Hippocampal formation (tissue), 2 donors: ENCODE measurements at regions not wholly inside any gene's neighbourhood (a gene's known extent, or its start where the extent isn't known, plus 50 kb on each side); places are given as distances from the start of the nearest gene placed in this dataset.
"Not testable (repeated sequence)": the region's sequence is repeated elsewhere in the genome, so short reads cannot be mapped to it uniquely, and the experiment has no call there.

ENCODE experiments used
- DNase-seq, 2 donors: peaks; one replicate each; lab custom pipeline; 2025; lab: John Stamatoyannopoulos, UW

GRCh38 chr12:93979189-93979588 lies 169.2 kb upstream of the PLXNC1 start:
- DNase-seq, result no peak

- peak in 1 of 2 donors; percentile 9 for DNase-seq
Observed at GRCh38 chr12:93980711-93981110, 167.7 kb upstream of the PLXNC1 start.

- DNase-seq, result no peak
Observed at GRCh38 chr12:93981411-93981810, 167.0 kb upstream of the PLXNC1 start.

- peak in 1 of 2 donors; percentile 58 for DNase-seq
Observed at GRCh38 chr12:93982771-93983315, 165.5 kb upstream of the PLXNC1 start.

GRCh38 chr12:93984005-93984404 lies 164.4 kb upstream of the PLXNC1 start:
- no peak for DNase-seq

DNA sequence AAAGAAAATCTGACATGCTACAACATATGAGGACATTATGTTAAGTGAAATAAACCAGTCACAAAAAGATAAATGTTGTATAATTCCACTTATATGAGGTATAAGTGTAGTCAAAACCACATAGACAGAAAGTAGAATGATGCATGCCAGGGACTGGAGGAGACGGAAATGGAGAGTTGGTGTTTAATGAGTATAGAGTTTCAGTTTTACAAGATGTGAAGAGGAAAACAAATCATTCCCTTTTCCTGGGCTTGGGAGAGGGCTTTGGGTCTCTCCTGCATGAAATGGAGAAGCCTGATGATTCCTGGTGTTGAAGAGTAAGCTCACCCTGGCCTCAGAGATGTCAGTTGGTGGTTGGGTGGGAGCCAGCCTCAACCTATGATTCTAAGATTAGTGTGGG lies 158.4 kb upstream of the PLXNC1 start:
- DNase-seq, result no peak

GRCh38 chr12:93990832-93991803 lies 157.3 kb upstream of the PLXNC1 start:
- DNase-seq, result peak; percentile 50 to 53

- peak in 1 of 2 donors; percentile 14 for DNase-seq
Observed at GRCh38 chr12:93991829-93992461, 156.4 kb upstream of the PLXNC1 start.

- DNase-seq, result no peak
Observed at GRCh38 chr12:93994721-93995120, 153.7 kb upstream of the PLXNC1 start.

DNA sequence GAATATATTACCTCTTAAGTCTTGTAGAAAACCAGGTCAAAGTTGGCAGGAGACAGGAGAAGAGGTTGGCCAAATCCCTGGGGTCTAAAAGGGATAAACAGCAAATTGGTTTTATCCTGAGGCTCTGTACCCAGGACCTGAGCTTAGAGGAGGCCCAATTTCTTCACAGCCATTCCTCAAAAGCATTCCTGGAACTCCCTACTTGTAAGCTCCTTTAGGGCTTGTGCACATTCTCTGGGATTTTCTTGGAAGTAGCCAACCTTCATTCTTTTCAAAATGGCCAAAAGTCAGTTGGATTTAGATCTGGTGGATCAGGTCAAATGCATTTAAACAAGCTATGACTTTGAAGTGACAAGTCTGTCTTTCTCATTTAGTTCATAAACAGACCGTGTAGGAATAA lies 152.1 kb upstream of the PLXNC1 start:
- no peak for DNase-seq

GRCh38 chr12:94001691-94002090 lies 146.7 kb upstream of the PLXNC1 start:
- no peak for DNase-seq

DNA sequence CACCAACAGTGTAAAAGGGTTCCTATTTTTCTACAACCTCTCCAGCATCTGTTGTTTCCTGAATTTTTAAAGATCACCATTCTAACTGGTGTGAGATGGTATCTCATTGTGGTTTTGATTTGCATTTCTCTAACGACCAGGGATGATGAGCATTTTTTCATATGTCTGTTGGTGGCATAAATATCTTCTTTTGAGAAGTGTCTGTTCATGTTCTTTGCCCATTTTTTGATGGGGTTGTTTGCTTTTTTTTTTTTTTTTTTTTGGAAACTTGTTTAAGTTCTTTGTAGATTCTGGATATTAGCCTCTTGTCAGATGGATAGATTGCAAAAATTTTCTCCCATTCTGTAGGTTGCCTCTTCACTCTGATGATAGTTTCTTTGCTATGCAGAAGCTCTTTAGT lies 145.5 kb upstream of the PLXNC1 start:
- DNase-seq, result not testable (repeated sequence)

DNA sequence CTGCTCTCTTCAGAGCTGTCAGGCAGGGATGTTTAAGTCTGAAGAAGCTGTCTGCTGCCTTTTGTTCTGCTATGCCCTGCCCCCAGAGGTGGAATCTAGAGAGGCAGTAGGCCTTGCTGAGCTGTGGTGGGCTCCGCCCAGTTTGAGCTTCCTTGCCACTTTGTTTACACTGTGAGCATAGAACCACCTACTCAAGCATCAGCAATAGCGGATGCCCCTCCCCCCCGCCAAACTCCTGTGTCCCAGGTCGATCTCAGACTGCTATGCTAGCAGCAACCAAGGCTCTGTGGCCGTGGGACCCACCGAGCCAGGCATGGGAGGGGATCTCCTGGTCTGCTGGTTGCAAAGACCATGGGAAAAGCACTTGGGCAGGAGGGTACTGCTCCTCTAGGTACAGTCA lies 140.5 kb upstream of the PLXNC1 start:
- DNase-seq, result not testable (repeated sequence)

GRCh38 chr12:94010307-94010706 lies 138.1 kb upstream of the PLXNC1 start:
- DNase-seq, result no peak

DNA sequence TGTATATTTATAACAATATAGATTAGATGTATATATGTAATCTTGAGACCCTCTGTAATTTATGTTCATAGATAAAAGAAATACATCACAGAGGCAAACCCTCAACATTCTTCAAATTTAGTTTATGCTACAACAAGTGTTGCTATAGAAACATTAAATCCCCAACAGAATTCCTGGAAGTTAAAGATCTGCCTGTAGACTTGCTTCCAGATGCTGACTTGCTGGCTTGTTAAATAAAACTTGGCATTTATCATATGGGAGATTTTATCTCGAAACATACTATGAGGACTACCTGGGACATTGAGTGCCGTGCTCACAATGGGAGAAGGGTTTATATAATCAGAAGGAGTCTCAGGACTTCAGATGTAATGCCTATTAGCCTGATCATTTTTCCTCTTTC lies 136.3 kb upstream of the PLXNC1 start:
- no peak for DNase-seq

DNA sequence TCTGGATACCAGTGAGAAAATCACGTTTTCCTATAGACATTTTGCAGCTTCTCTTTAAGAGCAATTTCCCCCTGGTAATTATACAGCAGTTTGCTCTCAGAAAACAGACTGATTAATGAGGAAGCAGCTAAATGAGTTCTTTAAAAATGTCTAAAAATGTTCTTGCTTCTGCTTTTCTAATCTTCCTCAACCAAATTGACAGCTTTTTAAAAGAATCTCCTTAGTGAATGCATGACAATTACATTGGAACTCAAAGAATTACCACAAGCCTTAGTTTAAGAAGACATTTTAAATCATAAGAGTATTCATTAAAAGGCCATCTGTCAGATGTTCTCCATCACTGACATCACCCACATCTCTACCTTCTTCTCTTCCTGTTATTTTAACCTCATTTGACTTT lies 135.8 kb upstream of the PLXNC1 start:
- no peak for DNase-seq

- DNase-seq, result not testable (repeated sequence)
Observed at GRCh38 chr12:94017247-94017646, 131.1 kb upstream of the PLXNC1 start.

DNA sequence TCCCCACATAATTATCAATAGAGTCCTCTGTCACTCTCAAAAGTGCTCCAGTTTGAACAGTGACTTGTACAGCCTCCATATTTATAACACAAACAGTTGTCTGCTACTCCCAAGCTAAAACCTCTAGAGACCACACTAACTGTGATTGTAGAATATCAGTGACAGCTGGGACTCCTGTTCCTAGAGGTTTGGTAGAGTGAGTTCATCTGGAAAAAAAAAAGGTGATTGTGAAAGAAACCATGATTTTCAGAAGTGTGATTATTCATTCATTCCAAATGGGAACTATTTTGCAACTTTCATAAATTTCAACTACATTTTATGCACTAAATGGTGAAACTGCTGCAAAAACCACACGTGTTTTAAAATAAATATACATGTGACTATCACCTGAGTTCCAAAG lies 128.0 kb upstream of the PLXNC1 start:
- no peak for DNase-seq

DNA sequence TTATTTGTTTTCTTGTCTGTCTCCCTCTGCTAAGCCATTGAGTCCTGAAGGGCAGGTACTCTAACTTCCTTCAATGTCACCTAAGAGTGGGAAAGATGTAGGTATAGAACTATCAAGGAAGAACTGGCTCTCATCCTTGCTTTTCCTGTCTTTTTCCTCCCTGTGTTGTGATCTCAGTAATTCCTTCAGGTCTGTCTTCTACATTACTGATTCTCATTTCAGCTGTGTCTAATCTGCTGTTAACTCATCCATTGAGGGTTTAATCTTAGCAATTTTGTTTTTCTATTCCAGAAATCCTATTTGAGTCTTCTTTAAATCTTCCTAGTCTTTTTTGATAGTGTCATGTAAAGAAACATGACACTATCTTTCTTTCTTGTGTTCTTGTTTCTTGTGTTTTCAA lies 124.5 kb upstream of the PLXNC1 start:
- no peak for DNase-seq

GRCh38 chr12:94025068-94025467 lies 123.3 kb upstream of the PLXNC1 start:
- DNase-seq, result no peak

GRCh38 chr12:94025756-94026155 lies 122.6 kb upstream of the PLXNC1 start:
- DNase-seq, result no peak

DNA sequence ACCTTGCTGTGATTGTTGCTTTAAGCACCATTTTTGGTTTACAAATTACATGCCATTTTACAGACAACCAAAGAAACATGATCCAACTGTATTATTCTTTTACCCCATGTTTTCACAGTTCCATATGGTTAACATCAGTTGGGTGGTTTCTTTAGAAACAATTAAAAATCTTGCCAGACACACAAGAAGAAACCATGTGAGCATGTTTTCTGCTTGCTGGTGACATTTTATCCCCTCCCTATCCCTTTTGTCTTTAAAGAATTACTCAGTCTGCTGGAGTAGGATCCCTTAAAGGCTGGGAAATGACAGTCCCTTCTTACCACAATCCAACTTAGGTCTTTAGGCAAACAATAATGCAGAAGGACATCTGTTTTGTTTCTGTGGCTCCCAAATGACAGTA lies 121.8 kb upstream of the PLXNC1 start:
- no peak for DNase-seq

DNA sequence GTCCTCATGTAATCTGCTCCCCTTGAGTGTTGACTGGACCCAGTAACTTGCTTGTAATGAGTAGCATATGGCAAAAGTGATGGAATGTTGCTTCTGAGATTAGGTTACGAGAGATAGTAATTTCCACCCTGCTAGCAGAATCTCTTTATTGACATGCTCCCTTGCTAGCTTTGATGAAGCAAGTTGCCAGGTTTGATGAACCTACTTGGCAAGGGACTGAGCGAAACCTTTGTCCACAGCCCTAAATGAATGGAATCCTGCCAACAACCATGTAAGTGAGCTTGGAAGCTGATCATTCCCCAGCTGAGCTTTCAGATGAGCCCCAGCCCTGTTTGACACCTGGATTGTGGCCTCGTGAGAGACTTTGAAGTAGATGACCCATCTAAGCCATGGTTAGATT lies 120.8 kb upstream of the PLXNC1 start:
- DNase-seq, result no peak
